K562 (cell line): ENCODE measurements at regions not wholly inside any gene's neighbourhood (a gene's known extent, or its start where the extent isn't known, plus 50 kb on each side); places are given as distances from the start of the nearest gene placed in this dataset.
A peak's percentile ranks its signal among the peaks of the same experiment; 100 is the strongest.

Source experiments
- ATAC-seq: fragments of 200-7000 bp; cut with Tn5 transposase; 3 replicates; pipeline ENCODE4 v1.9.1; 2020; ENCODE audit warnings: moderate library complexity
- BruUV-seq: library from RNA; stranded (reverse); fragments of 400-500 nt; replicated peaks from 2 replicates; lab custom pipeline; 2021; lab: Mats Ljungman, UMichigan
- CTCF ChIA-PET: fragments of 300-600 bp; formaldehyde crosslinking; extraction: SDS; loops from one replicate; lab custom pipeline; 2021; ENCODE audit warnings: low intra/inter-chr PET ratio; lab: Yijun Ruan, JAX
- POLR2A ChIA-PET: fragments of 300-600, 350-650 bp; sonication (Branson Sonifier 250); formaldehyde crosslinking; extraction: SDS; loops from one replicate; lab custom pipeline; 2021; ENCODE audit warnings: antibody characterized with exemption, inconsistent platforms; lab: Yijun Ruan, JAX
- DNase-seq, 4 experiments: peaks; one replicate each; pipeline versions ENCODE4 v3.0.0 to v3.0.0-alpha.2; 2011 to 2018; ENCODE audit warnings: low spot score in 3 of 4, mixed read lengths in 3 of 4; ENCODE audit errors: extremely low read depth in 1 of 4
- FAIRE-seq: peaks from 2 replicates; lab custom pipeline; 2011; peaks lifted over from hg19 to GRCh38; lab: Jason Lieb, UNC
- H2AFZ ChIP-seq: 2 replicates; pipeline ENCODE4 v1.6.0; 2011; ENCODE audit warnings: low read depth, low read length, control low read depth, inconsistent platforms
- H3K27ac ChIP-seq: fragments of 200-600 bp; 3 replicates; pipeline ENCODE4 v1.8.0; 2011; ENCODE audit warnings: low read depth, mild to moderate bottlenecking, control low read depth, inconsistent platforms, low read length, moderate library complexity, mixed read lengths; ENCODE audit errors: extremely low read depth
- H3K27me3 ChIP-seq, 2 experiments: fragments of 300-600 bp in 1 of 2; 2 replicates in 1 of 2; 3 replicates in 1 of 2; pipeline versions ENCODE4 v1.6.0 to v1.8.0; 2011; ENCODE audit warnings: inconsistent platforms in 2 of 2, low read length in 2 of 2, mild to moderate bottlenecking in 1 of 2, mixed read lengths in 1 of 2, moderate library complexity in 1 of 2; ENCODE audit not compliant: control insufficient read depth in 2 of 2, insufficient read depth in 2 of 2
- H3K36me3 ChIP-seq: fragments of 300-600 bp; 3 replicates; pipeline ENCODE4 v1.8.0; 2011; ENCODE audit warnings: mild to moderate bottlenecking, low read length, inconsistent platforms; ENCODE audit not compliant: control insufficient read depth, insufficient read depth
- H3K4me1 ChIP-seq, 2 experiments: fragments of 200-600 bp in 1 of 2; replicated peaks in 1 of 2; 2 replicates in 1 of 2; 3 replicates in 1 of 2; pipeline versions ENCODE4 v1.5.1 to v1.8.0; 2011; ENCODE audit warnings: inconsistent platforms in 2 of 2, low read length in 2 of 2, mild to moderate bottlenecking in 1 of 2, mixed read lengths in 1 of 2, moderate library complexity in 1 of 2; ENCODE audit not compliant: control insufficient read depth in 2 of 2, insufficient read depth in 2 of 2
- H3K4me2 ChIP-seq: 2 replicates; pipeline ENCODE4 v1.6.1; 2011; ENCODE audit warnings: low read length, control low read depth, inconsistent platforms, mixed read lengths; ENCODE audit not compliant: insufficient read depth
- H3K4me3 ChIP-seq: fragments of 200-600 bp; sonication (generic), shearing (Covaris generic); 2 replicates; pipeline ENCODE4 v1.5.1; 2016; ENCODE audit warnings: control low read depth, inconsistent platforms
- H3K79me2 ChIP-seq: fragments of 200-600 bp; 3 replicates; pipeline ENCODE4 v1.8.0; 2011; ENCODE audit warnings: low read length, inconsistent platforms; ENCODE audit not compliant: control insufficient read depth, insufficient read depth
- H3K9ac ChIP-seq, 2 experiments: 2 replicates each; pipeline versions ENCODE4 v1.6.0 to v1.6.1; 2011; ENCODE audit warnings: low read depth in 2 of 2, low read length in 2 of 2, control low read depth in 1 of 2, inconsistent platforms in 1 of 2, mild to moderate bottlenecking in 1 of 2, mixed read lengths in 1 of 2; ENCODE audit not compliant: insufficient read depth in 1 of 2
- H3K9me1 ChIP-seq: one replicate; pipeline ENCODE4 v1.6.0; 2011; ENCODE audit warnings: inconsistent platforms, mild to moderate bottlenecking, low read length, moderate library complexity; ENCODE audit not compliant: control insufficient read depth, insufficient read depth
- H3K9me3 ChIP-seq: replicated peaks from 2 replicates; pipeline ENCODE4 v1.5.1; 2011; ENCODE audit warnings: low read depth, low read length, inconsistent platforms; ENCODE audit not compliant: control insufficient read depth, insufficient read depth
- H4K20me1 ChIP-seq: replicated peaks from 2 replicates; pipeline ENCODE4 v1.6.1; 2011; ENCODE audit warnings: low read length, inconsistent platforms, mixed read lengths; ENCODE audit not compliant: control insufficient read depth, insufficient read depth
- BHLHE40 ChIP-seq: IDR thresholded peaks from 2 replicates; pipeline ENCODE4 v1.6.1; 2011; ENCODE audit warnings: low read length, improper control_type of control experiment
- GATAD2B ChIP-seq: fragments of 450-650 bp; IDR thresholded peaks from 2 replicates; pipeline ENCODE4 v1.6.1; 2017; ENCODE audit warnings: mild to moderate bottlenecking, borderline replicate concordance
- HMG20B ChIP-seq: fragments of 250-450 bp; sonication (Bioruptor Pico); IDR thresholded peaks from 2 replicates; pipeline ENCODE4 v1.5.0; 2021; ENCODE audit warnings: mild to moderate bottlenecking
- KAT2B ChIP-seq: IDR thresholded peaks from one replicate; pipeline ENCODE4 v1.6.1; 2012; ENCODE audit warnings: low read depth, mild to moderate bottlenecking, control low read depth, inconsistent platforms, low read length, moderate library complexity
- KAT7 ChIP-seq: sonication (generic); formaldehyde crosslinking; IDR thresholded peaks from 2 replicates; pipeline ENCODE4 v1.8.0; 2022; ENCODE audit warnings: missing genetic modification reagents, mild to moderate bottlenecking, borderline replicate concordance
- KDM5B ChIP-seq: fragments of 200-600 bp; sonication (generic); IDR thresholded peaks from 2 replicates; pipeline ENCODE4 v1.6.1; 2012; ENCODE audit warnings: low read depth, mild to moderate bottlenecking, moderate library complexity, low read length, control low read depth, inconsistent platforms; ENCODE audit not compliant: insufficient replicate concordance
- KLF10 ChIP-seq: fragments of 250-450 bp; sonication (Bioruptor Pico); IDR thresholded peaks from 2 replicates; pipeline ENCODE4 v1.6.1; 2021; ENCODE audit warnings: matching md5 sums
- MEIS2 ChIP-seq: fragments of 450-650 bp; IDR thresholded peaks from 2 replicates; pipeline ENCODE4 v1.6.1; 2014; ENCODE audit warnings: mild to moderate bottlenecking; ENCODE audit not compliant: partially characterized antibody
- MIER1 ChIP-seq: fragments of 450-650 bp; IDR thresholded peaks from 2 replicates; pipeline ENCODE4 v1.6.1; 2016; ENCODE audit warnings: antibody characterized with exemption, mild to moderate bottlenecking, low read depth
- NCOA4 ChIP-seq: fragments of 450-650 bp; IDR thresholded peaks from 2 replicates; pipeline ENCODE4 v1.6.1; 2018; ENCODE audit warnings: mild to moderate bottlenecking; ENCODE audit not compliant: partially characterized antibody
- NRF1 ChIP-seq, 2 experiments: fragments of 450-650 bp; IDR thresholded peaks in 1 of 2; conservative IDR thresholded peaks in 1 of 2; 2 replicates each; pipeline ENCODE4 v1.6.1; 2014; ENCODE audit warnings: mild to moderate bottlenecking in 2 of 2
- PBX2 ChIP-seq, 2 experiments: IDR thresholded peaks in 1 of 2; conservative IDR thresholded peaks in 1 of 2; 2 replicates each; pipeline ENCODE4 v1.6.1; 2016; ENCODE audit warnings: low read depth in 2 of 2, mild to moderate bottlenecking in 1 of 2, missing compliant biosample characterization in 1 of 2, missing genetic modification characterization in 1 of 2, moderate library complexity in 1 of 2
- POLR2B ChIP-seq: fragments of 450-650 bp; IDR thresholded peaks from 2 replicates; pipeline ENCODE4 v1.6.1; 2018; ENCODE audit warnings: low read depth; ENCODE audit not compliant: partially characterized antibody
- RBM22 ChIP-seq: fragments of 200-400 bp; formaldehyde crosslinking; IDR thresholded peaks from 2 replicates; pipeline ENCODE4 v1.6.1; 2018; ENCODE audit warnings: low read length, low read depth; ENCODE audit not compliant: poor library complexity, severe bottlenecking
- SMC3 ChIP-seq: conservative IDR thresholded peaks from 2 replicates; pipeline ENCODE4 v1.6.1; 2011; ENCODE audit warnings: low read depth, low read length, improper control_type of control experiment; ENCODE audit not compliant: insufficient read depth
- USF1 ChIP-seq: sonication (generic); formaldehyde crosslinking; IDR thresholded peaks from 2 replicates; pipeline ENCODE4 v1.9.0; 2022; ENCODE audit warnings: mild to moderate bottlenecking, missing genetic modification reagents
- XRCC5 ChIP-seq: fragments of 200-400 bp; formaldehyde crosslinking; IDR thresholded peaks from 2 replicates; pipeline ENCODE4 v1.6.1; 2017; ENCODE audit warnings: low read depth, mild to moderate bottlenecking, low read length
- ZNF165 ChIP-seq: fragments of 250-450 bp; sonication (Bioruptor Pico); IDR thresholded peaks from 2 replicates; pipeline ENCODE4 v1.4.0; 2020; ENCODE audit warnings: borderline replicate concordance
- WGBS: fragments of 100-300 bp; shearing (Covaris generic); methylation state at CpG from one replicate; pipeline ENCODE4 v1.1.6; 2016; ENCODE audit warnings: low coverage, mixed read lengths; ENCODE audit not compliant: insufficient coverage; ENCODE audit errors: missing lambda C conversion rate; 5-methylcytosine and 5-hydroxymethylcytosine counted together
- in situ Hi-C: fragments of 300-500 bp; cut with MboI; formaldehyde crosslinking; loops from 4 replicates; pipeline ENCODE4 v1.15.0; 2018; ENCODE audit warnings: inconsistent platforms, mixed read lengths
- intact Hi-C: fragments of 100-400 bp; cut with micrococcal nuclease; formaldehyde crosslinking; loops from 2 replicates; pipeline ENCODE4 v1.14.2; 2022
- TF ChIP-seq, protein P1 (sequence below): fragments of 450-650 bp; IDR thresholded peaks from 2 replicates; pipeline ENCODE4 v1.6.1; 2016

- FAIRE-seq, result no peak
- Histone ChIP-seq H4K20me1 (no peaks in the 10 kb centered on the region), H3K4me3 (no peak overlapping the region), H3K4me1 (peaks cover 8 to 13% of the 10 kb centered on the region in 2 experiments; a peak in 4 of 5 replicates), H3K36me3 (no peaks in the 10 kb centered on the region), H3K4me2 (no peak overlapping the region), H3K27me3 (peaks cover 18 to 38% of the 10 kb centered on the region in 2 experiments), H3K9me3 (peaks cover 5% of the 10 kb centered on the region), H3K9me1 (no peaks in the 10 kb centered on the region), H3K9ac (no peak overlapping the region), H3K27ac (no peak overlapping the region), H3K79me2 (no peaks in the 10 kb centered on the region), H2AFZ (no peak overlapping the region)
- no TSS peak for BruUV-seq
- DNase-seq, result peak in 1 of 4 experiments; percentile 26
- ATAC-seq, result no peak
- 1% methylated on average over 7 of the region's 7 CpGs for WGBS
- intact Hi-C loops, result no loop called here
- CTCF ChIA-PET, result no interaction called here
- in situ Hi-C loops, result no loop called here
- POLR2A ChIA-PET, result no interaction called here
- TF ChIP-seq NRF1 (conservative IDR thresholded peaks at IDR 0.05 in 1 of 2, IDR thresholded peaks at IDR 0.05 in 1 of 2) (no peak), MIER1 (no peak), MEIS2 (peak; percentile 78), BHLHE40 (no peak), KLF10 (no peak), RBM22 (no peak), NCOA4 (no peak), KDM5B (no peak), ZNF165 (CRISPR knock-in tag) (no peak), USF1 (CRISPR knock-in tag) (no peak), PBX2 (CRISPR knock-in tag; IDR thresholded peaks at IDR 0.05; ENCODE audit: low read depth) (no peak), PBX2 (tag; conservative IDR thresholded peaks at IDR 0.05; ENCODE audit: low read depth) (peak; percentile 89), KAT2B (no peak), SMC3 (no peak), POLR2B (no peak), HMG20B (CRISPR knock-in tag) (no peak), GATAD2B (no peak), XRCC5 (no peak), KAT7 (no peak)
- TF ChIP-seq, protein P1, sequence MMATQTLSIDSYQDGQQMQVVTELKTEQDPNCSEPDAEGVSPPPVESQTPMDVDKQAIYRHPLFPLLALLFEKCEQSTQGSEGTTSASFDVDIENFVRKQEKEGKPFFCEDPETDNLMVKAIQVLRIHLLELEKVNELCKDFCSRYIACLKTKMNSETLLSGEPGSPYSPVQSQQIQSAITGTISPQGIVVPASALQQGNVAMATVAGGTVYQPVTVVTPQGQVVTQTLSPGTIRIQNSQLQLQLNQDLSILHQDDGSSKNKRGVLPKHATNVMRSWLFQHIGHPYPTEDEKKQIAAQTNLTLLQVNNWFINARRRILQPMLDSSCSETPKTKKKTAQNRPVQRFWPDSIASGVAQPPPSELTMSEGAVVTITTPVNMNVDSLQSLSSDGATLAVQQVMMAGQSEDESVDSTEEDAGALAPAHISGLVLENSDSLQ, result peak; percentile 76
Measured at GRCh38 chr12:113577464-113578129, 105.9 kb upstream of the LHX5 start.
